Smooth muscle cell (in vitro differentiated cells): ENCODE measurements at regions not wholly inside any gene's neighbourhood (a gene's known extent, or its start where the extent isn't known, plus 50 kb on each side); places are given as distances from the start of the nearest gene placed in this dataset.

Source experiments
- DNase-seq: peaks from one replicate; lab custom pipeline; 2025; ENCODE audit not compliant: unreplicated experiment; lab: John Stamatoyannopoulos, UW
- H2AFZ ChIP-seq: fragments of 200-600 bp; sonication (generic); 2 replicates; pipeline ENCODE4 v1.6.0; 2016; ENCODE audit warnings: antibody characterized with exemption, low read depth, mild to moderate bottlenecking
- H3F3A ChIP-seq: fragments of 200-600 bp; sonication (generic); 2 replicates; pipeline ENCODE4 v1.6.0; 2017; ENCODE audit warnings: antibody characterized with exemption, low read depth
- H3K27ac ChIP-seq: fragments of 200-600 bp; sonication (generic); 2 replicates; pipeline ENCODE4 v1.5.1; 2016; ENCODE audit warnings: low read depth, mild to moderate bottlenecking
- H3K27me3 ChIP-seq: fragments of 200-600 bp; sonication (generic); 2 replicates; pipeline ENCODE4 v1.6.1; 2016; ENCODE audit warnings: low read depth, mild to moderate bottlenecking
- H3K36me3 ChIP-seq: fragments of 200-600 bp; sonication (generic); 2 replicates; pipeline ENCODE4 v1.5.1; 2016; ENCODE audit warnings: low read depth
- H3K4me1 ChIP-seq: fragments of 200-600 bp; sonication (generic); 2 replicates; pipeline ENCODE4 v1.5.1; 2016; ENCODE audit warnings: low read depth
- H3K4me2 ChIP-seq: fragments of 200-600 bp; sonication (generic); 2 replicates; pipeline ENCODE4 v1.6.0; 2016; ENCODE audit warnings: mild to moderate bottlenecking
- H3K4me3 ChIP-seq: fragments of 200-600 bp; sonication (generic); 2 replicates; pipeline ENCODE4 v1.5.1; 2016; ENCODE audit warnings: mild to moderate bottlenecking
- H3K79me2 ChIP-seq: fragments of 200-600 bp; sonication (generic); 2 replicates; pipeline ENCODE4 v1.6.0; 2016; ENCODE audit warnings: low read depth, mild to moderate bottlenecking
- H3K9ac ChIP-seq: fragments of 200-600 bp; sonication (generic); 2 replicates; pipeline ENCODE4 v1.6.0; 2016; ENCODE audit warnings: low read depth
- H3K9me3 ChIP-seq: fragments of 200-600 bp; sonication (generic); replicated peaks from 2 replicates; pipeline ENCODE4 v1.5.1; 2016; ENCODE audit warnings: low read depth
- H4K20me1 ChIP-seq: fragments of 200-600 bp; sonication (generic); 2 replicates; pipeline ENCODE4 v1.6.0; 2016; ENCODE audit warnings: low read depth
- CTCF ChIP-seq: fragments of 200-600 bp; sonication (generic); IDR thresholded peaks from 2 replicates; pipeline ENCODE4 v1.5.1; 2017; ENCODE audit warnings: borderline replicate concordance, mild to moderate bottlenecking, antibody characterized with exemption; ENCODE audit not compliant: insufficient read depth, poor library complexity, severe bottlenecking
- WGBS: methylation state at CpG from one replicate; pipeline ENCODE4 v1.1.7; 2016; ENCODE audit warnings: low lambda C conversion rate; 5-methylcytosine and 5-hydroxymethylcytosine counted together

- H3K4me3 ChIP-seq = no peak overlapping the region
- H3K36me3 ChIP-seq = no peaks in the 10 kb centered on the region
- H3K9ac ChIP-seq = no peak overlapping the region
- DNase-seq = no peak
- H4K20me1 ChIP-seq = no peaks in the 10 kb centered on the region
- no peak overlapping the region for H3K4me2 ChIP-seq
- TF ChIP-seq CTCF = no peak
- no peaks in the 10 kb centered on the region for H3K9me3 ChIP-seq
- H3K27me3 ChIP-seq = no peaks in the 10 kb centered on the region
- no peaks in the 10 kb centered on the region for H3F3A ChIP-seq
- no peak overlapping the region for H3K27ac ChIP-seq
- H3K79me2 ChIP-seq = no peaks in the 10 kb centered on the region
- H3K4me1 ChIP-seq = no peaks in the 10 kb centered on the region
- no peak overlapping the region for H2AFZ ChIP-seq
Observed at GRCh38 chr2:56674084-56674483, 490.3 kb downstream of the CCDC85A start.

- no peak for DNase-seq
- H3K79me2 ChIP-seq = no peaks in the 10 kb centered on the region
- H3K9me3 ChIP-seq = no peaks in the 10 kb centered on the region
- H3K36me3 ChIP-seq = no peaks in the 10 kb centered on the region
- no peaks in the 10 kb centered on the region for H3K27me3 ChIP-seq
- peaks cover 5% of the 10 kb centered on the region for H3F3A ChIP-seq
- 85% methylated on average over 2 of the region's 2 CpGs for WGBS
- TF ChIP-seq CTCF = no peak
- H3K27ac ChIP-seq = no peak overlapping the region
- no peaks in the 10 kb centered on the region for H4K20me1 ChIP-seq
- H3K4me1 ChIP-seq = no peaks in the 10 kb centered on the region
- H3K9ac ChIP-seq = no peak overlapping the region
- no peak overlapping the region for H3K4me3 ChIP-seq
- H3K4me2 ChIP-seq = no peak overlapping the region
- no peak overlapping the region for H2AFZ ChIP-seq
Observed at GRCh38 chr2:56676966-56677365, 493.2 kb downstream of the CCDC85A start.

- no peak overlapping the region for H3K9ac ChIP-seq
Observed at GRCh38 chr2:56680971-56681631, 497.3 kb downstream of the CCDC85A start.

More at GRCh38 chr2:56680971-56681631, 497.3 kb downstream of the CCDC85A start:
- Histone ChIP-seq H3K4me1 (no peaks in the 10 kb centered on the region), H3K4me3 (no peak overlapping the region), H3F3A (peaks cover 5% of the 10 kb centered on the region), H4K20me1 (no peaks in the 10 kb centered on the region), H2AFZ (no peak overlapping the region), H3K79me2 (no peaks in the 10 kb centered on the region), H3K9me3 (no peaks in the 10 kb centered on the region), H3K36me3 (no peaks in the 10 kb centered on the region), H3K27ac (peak overlapping the region; percentile 75), H3K4me2 (peak overlapping the region; percentile 55), H3K27me3 (no peaks in the 10 kb centered on the region)
- no peak for TF ChIP-seq CTCF
- 33% methylated on average over 3 of the region's 3 CpGs for WGBS
- no peak for DNase-seq
